HCT116 (cell line): ENCODE measurements at regions not wholly inside any gene's neighbourhood (a gene's known extent, or its start where the extent isn't known, plus 50 kb on each side); places are given as distances from the start of the nearest gene placed in this dataset.

Experiments
- CEBPB ChIP-seq: IDR thresholded peaks from 2 replicates; pipeline ENCODE4 v1.6.1; 2012; ENCODE audit warnings: low read depth
- CTCF ChIP-seq, 3 experiments: fragments of 200-600 bp in 1 of 3; sonication (generic) in 1 of 3; IDR thresholded peaks in 2 of 3; conservative IDR thresholded peaks in 1 of 3; 2 replicates each; pipeline ENCODE4 v1.5.1; 2012 to 2017; ENCODE audit warnings: low read depth in 2 of 3, low read length in 2 of 3, antibody characterized with exemption in 1 of 3, borderline replicate concordance in 1 of 3, control low read depth in 1 of 3, mild to moderate bottlenecking in 1 of 3, mixed read lengths in 1 of 3, mixed run types in 1 of 3, moderate library complexity in 1 of 3; ENCODE audit not compliant: insufficient read depth in 1 of 3
- EGR1 ChIP-seq: IDR thresholded peaks from 2 replicates; pipeline ENCODE4 v1.6.1; 2012; ENCODE audit warnings: low read depth
- ELF1 ChIP-seq: IDR thresholded peaks from 2 replicates; pipeline ENCODE4 v1.6.1; 2012; ENCODE audit warnings: low read depth, borderline replicate concordance
- EZH2 ChIP-seq: fragments of 200-600 bp; sonication (generic); IDR thresholded peaks from 2 replicates; pipeline ENCODE4 v1.6.1; 2017; ENCODE audit warnings: antibody characterized with exemption, mixed run types
- EZH2phosphoT487 ChIP-seq: fragments of 200-600 bp; IDR thresholded peaks from 2 replicates; pipeline ENCODE4 v1.6.1; 2018; ENCODE audit warnings: antibody characterized with exemption, borderline replicate concordance
- POLR2A ChIP-seq: IDR thresholded peaks from 2 replicates; pipeline ENCODE4 v1.7.0; 2011; ENCODE audit warnings: borderline replicate concordance; ENCODE audit not compliant: insufficient read depth, insufficient read length; ENCODE audit errors: extremely low read depth
- POLR2AphosphoS5 ChIP-seq: IDR thresholded peaks from 2 replicates; pipeline ENCODE4 v1.6.1; 2011; ENCODE audit warnings: mild to moderate bottlenecking, low read depth, low read length, moderate library complexity
- RAD21 ChIP-seq: IDR thresholded peaks from 2 replicates; pipeline ENCODE4 v1.6.1; 2012; ENCODE audit warnings: low read depth, mild to moderate bottlenecking
- SIN3A ChIP-seq: IDR thresholded peaks from 2 replicates; pipeline ENCODE4 v1.6.1; 2012; ENCODE audit warnings: low read depth
- YY1 ChIP-seq: IDR thresholded peaks from 2 replicates; pipeline ENCODE4 v1.6.1; 2011; ENCODE audit warnings: low read length, low read depth, moderate library complexity, mild to moderate bottlenecking; ENCODE audit not compliant: insufficient replicate concordance; ENCODE audit errors: extremely low read depth

GRCh38 chr4:24186466-24186865 is 296.6 kb upstream of the PPARGC1A start:
- TF ChIP-seq POLR2A, result no peak
- TF ChIP-seq POLR2AphosphoS5, result no peak
- no peak for TF ChIP-seq ELF1
- TF ChIP-seq CTCF (IDR thresholded peaks at IDR 0.05 in 2 of 3, conservative IDR thresholded peaks at IDR 0.05 in 1 of 3; ENCODE audit: borderline replicate concordance in 1 of 3, insufficient read depth in 1 of 3, low read depth in 2 of 3, low read length in 2 of 3), result no peak
- TF ChIP-seq YY1, result no peak
- no peak for TF ChIP-seq CEBPB
- TF ChIP-seq EGR1, result no peak
- no peak for TF ChIP-seq EZH2
- TF ChIP-seq EZH2phosphoT487, result no peak
- no peak for TF ChIP-seq RAD21
- no peak for TF ChIP-seq SIN3A
